GM18909 (cell line): ENCODE measurements at regions not wholly inside any gene's neighbourhood (a gene's known extent, or its start where the extent isn't known, plus 50 kb on each side); places are given as distances from the start of the nearest gene placed in this dataset.
"Not testable (repeated sequence)": the region's sequence is repeated elsewhere in the genome, so short reads cannot be mapped to it uniquely, and the experiment has no call there.

Experiments
- ATAC-seq: cut with Tn5 transposase; IDR thresholded peaks from one replicate; pipeline ENCODE4 v1.9.1; 2021; ENCODE audit warnings: mild to moderate bottlenecking; ENCODE audit not compliant: unreplicated experiment, poor library complexity

GRCh38 chr3:11716573-11717290 is 73.0 kb upstream of the VGLL4 start:
- no peak for ATAC-seq

DNA sequence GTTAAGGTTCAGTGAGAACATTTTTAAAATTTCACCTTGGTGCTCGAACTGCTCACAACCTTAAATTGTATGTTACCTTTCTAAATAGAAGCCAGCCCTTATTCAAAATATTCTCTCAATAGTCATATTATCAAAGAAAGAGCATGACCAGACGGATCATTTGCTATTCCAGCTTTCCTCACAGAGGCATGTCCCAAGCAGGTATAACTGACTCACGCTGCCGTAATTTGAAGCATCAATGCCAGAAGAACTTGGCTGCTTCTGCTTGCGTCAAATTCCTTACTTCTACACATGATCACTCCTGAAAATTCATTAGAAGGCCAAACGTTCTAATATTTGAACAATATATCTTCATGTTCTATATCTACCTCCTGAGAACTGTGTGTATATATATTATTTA is 69.5 kb upstream of the VGLL4 start:
- ATAC-seq, result no peak

GRCh38 chr3:11712646-11713045 is 68.9 kb upstream of the VGLL4 start:
- no peak for ATAC-seq

GRCh38 chr3:11711876-11712275 is 68.2 kb upstream of the VGLL4 start:
- no peak for ATAC-seq

DNA sequence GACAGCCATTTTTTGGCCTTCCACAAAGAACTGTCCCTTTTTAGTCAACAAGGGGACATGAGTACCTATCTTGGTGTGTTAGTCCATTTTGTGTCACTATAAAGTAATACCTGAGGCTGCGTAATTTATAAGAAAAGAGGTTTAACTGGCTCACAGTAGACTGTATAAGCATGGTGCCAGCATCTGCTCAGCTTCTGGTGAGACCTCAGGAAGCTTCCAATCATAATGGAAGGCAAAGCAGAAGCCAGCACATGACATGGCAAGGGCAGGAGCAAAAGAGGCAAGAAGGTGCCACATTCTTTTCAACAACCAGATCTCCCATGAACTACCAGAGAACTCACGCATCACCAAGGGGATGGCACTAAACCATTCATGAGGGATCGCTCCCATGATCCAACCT is 66.1 kb upstream of the VGLL4 start:
- no peak for ATAC-seq

- not testable (repeated sequence) for ATAC-seq
These were observed 63.4 kb upstream of the VGLL4 start for GRCh38 chr3:11707084-11707483.

GRCh38 chr3:11706604-11707003 is 62.9 kb upstream of the VGLL4 start:
- no peak for ATAC-seq

DNA sequence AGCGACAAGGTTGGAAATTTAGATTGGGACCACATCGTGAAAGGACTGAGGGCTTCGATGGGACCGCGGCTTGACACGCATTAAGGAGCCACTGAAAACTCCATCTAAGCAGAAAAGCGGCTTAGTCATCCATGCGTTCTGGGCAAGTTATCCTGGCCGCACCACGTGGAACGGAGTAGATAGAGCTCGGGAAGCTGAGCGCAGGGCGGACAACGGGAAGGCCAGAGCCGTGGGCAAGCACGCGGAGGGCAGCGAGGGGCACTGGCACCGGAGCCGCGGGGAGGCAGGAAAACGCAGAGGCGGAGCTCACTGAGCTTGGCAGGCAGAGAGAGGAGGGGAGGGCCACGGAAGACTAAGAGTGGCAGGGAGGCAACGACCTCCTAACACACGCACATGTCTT is 61.3 kb upstream of the VGLL4 start:
- ATAC-seq, result no peak

DNA sequence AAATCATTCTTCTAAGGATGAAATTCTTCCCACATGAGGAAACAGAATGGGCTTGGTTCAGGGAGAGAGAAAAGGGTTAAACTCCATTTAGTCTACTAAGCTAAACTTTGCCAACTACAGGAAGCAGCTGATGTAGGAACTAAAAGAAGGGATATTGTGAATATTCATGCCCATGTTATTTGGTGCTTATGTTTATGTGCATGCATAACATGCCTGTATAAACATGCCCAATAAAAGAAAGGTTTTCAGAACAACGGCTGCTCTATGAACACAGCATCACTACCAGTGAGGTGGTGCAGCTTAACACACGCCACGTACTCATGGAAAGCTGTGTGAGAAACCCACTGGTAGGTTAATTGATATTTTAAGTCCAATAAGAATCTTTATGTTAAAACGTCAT is 59.4 kb upstream of the VGLL4 start:
- no peak for ATAC-seq

DNA sequence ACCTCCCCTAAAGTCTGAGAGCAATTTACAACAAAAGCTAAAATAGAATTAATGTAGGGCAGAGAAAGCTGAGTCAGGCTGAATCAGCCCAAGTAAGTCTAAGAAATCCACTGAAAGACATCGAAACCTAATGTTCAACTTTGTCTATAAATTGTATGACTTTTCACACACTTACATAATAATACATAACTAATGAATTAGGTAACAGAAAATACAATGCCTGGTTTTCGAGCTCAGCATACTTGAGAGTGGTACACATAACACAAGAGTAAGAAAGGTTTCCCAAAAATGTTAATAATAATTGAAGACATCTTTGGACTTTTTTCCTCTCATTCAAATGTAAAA is 55.3 kb upstream of the VGLL4 start:
- ATAC-seq, result no peak

DNA sequence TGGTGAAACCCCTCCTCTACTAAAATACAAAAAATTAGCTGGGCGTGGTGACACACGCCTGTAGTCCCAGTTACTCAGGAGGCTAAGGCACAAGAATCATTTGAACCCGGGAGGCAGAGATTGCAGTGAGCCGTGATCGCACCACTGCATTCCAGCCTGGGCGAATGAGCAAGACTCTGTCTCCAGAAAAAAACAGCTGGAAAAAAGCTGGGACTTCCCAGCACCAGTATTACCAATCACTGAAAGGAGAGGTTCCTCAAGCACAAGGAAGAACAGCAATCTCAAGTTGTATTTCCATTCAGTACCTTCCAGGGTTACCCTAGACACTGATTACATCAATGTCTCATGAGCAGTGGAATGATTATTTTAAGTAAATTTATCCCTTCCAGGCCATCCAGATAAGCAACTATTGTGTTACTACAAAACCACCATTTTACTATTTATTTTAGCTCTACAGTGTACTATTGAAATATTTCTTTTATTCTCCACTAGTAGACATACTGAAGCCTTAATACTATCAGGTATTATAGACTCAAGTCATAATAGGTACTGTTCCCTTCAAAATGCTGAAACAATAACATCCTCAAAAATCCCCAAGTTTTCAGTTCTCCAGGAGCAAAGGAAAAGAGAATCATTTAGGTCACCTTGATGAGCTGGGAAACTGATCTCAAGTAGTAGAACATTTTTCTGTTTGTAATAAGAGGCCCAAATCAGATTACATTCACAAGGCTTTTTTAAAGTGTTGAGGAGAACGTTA is 54.8 kb upstream of the VGLL4 start:
- no peak for ATAC-seq

- no peak for ATAC-seq
These were observed 54.0 kb upstream of the VGLL4 start for GRCh38 chr3:11697701-11698100.

DNA sequence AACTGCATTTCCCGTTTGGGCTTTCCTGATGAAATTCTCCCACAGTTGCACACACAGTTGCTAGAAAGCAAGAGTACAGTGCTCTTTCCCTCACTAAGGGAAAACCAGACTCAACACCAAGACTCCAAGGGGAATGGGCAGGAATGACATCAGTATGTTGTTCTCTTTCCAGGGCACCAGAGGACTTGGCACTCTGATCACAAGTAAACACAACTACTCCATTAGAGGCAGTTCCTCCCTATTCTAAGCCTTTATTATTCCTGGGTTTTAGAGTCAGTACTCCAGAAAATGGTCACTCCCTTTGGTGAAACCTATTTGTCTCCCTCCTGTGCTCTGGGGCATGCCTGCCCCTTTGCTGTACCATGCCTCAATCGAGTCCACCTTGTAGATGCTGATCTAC is 52.3 kb upstream of the VGLL4 start:
- no peak for ATAC-seq
